ENCODE measurements at regions not wholly inside any gene's neighbourhood (a gene's known extent, or its start where the extent isn't known, plus 50 kb on each side); places are given as distances from the start of the nearest gene placed in this dataset.

DNA sequence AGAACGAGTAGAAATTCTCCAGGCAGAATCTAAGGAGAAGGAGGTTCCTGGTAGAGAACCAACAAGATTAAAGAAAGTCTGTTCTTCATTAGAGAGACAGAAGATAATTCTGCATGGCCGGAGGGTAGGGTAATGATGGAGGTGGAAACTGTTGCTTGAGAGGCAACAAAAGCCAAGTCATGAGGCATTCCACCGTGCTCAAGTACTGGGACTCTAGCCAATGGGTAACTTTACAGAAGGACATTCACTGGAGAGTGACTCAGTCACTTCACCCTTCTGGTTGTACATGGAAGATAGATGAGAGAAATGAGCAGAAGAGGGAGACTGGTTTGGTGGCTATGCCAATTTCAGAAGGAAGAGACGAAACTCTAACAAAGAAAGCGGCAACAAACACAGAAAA is 53.6 kb upstream of the ANKFN1 start:
- H3K36me3 ChIP-seq = no peaks in the 10 kb centered on the region
- no peak for DNase-seq (ENCODE audit: low spot score)
- intact Hi-C loops (cut with DNase I) = no loop called here
- no peaks in the 10 kb centered on the region for H3K27me3 ChIP-seq (replicated peaks; ENCODE audit: insufficient read depth)
- 75% methylated on average over 5 of the region's 5 CpGs for WGBS
- no peak for TF ChIP-seq POLR2AphosphoS5 (IDR thresholded peaks at IDR 0.05)
- TF ChIP-seq, protein P1, sequence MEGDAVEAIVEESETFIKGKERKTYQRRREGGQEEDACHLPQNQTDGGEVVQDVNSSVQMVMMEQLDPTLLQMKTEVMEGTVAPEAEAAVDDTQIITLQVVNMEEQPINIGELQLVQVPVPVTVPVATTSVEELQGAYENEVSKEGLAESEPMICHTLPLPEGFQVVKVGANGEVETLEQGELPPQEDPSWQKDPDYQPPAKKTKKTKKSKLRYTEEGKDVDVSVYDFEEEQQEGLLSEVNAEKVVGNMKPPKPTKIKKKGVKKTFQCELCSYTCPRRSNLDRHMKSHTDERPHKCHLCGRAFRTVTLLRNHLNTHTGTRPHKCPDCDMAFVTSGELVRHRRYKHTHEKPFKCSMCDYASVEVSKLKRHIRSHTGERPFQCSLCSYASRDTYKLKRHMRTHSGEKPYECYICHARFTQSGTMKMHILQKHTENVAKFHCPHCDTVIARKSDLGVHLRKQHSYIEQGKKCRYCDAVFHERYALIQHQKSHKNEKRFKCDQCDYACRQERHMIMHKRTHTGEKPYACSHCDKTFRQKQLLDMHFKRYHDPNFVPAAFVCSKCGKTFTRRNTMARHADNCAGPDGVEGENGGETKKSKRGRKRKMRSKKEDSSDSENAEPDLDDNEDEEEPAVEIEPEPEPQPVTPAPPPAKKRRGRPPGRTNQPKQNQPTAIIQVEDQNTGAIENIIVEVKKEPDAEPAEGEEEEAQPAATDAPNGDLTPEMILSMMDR (IDR thresholded peaks at IDR 0.05) = no peak
- no peak for TF ChIP-seq POLR2A (IDR thresholded peaks at IDR 0.05)
- H3K4me1 ChIP-seq (replicated peaks) = no peaks in the 10 kb centered on the region
- H3K4me3 ChIP-seq = no peak overlapping the region
- no peaks in the 10 kb centered on the region for H3K9me3 ChIP-seq
- H3K27ac ChIP-seq = no peak overlapping the region
